SK-N-SH (cell line): ENCODE measurements at regions not wholly inside any gene's neighbourhood (a gene's known extent, or its start where the extent isn't known, plus 50 kb on each side); places are given as distances from the start of the nearest gene placed in this dataset.
A peak's percentile ranks its signal among the peaks of the same experiment; 100 is the strongest.

Experiments
- CTCF ChIA-PET: fragments of 300-600, 350-600 bp; formaldehyde crosslinking; extraction: SDS; loops from one replicate; lab custom pipeline; 2021; lab: Yijun Ruan, JAX
- POLR2A ChIA-PET: fragments of 350-600 bp; sonication (Branson Sonifier 250); formaldehyde crosslinking; extraction: SDS; loops from one replicate; lab custom pipeline; 2020; ENCODE audit warnings: antibody characterized with exemption, inconsistent platforms; lab: Yijun Ruan, JAX
- DNase-seq: peaks from one replicate; pipeline ENCODE4 v3.0.0; 2012
- H2AFZ ChIP-seq: fragments of 200-600 bp; sonication (generic); 2 replicates; pipeline ENCODE4 v1.8.1; 2016; ENCODE audit warnings: antibody characterized with exemption, mild to moderate bottlenecking, low read depth
- H3F3A ChIP-seq: fragments of 200-600 bp; sonication (generic); replicated peaks from 2 replicates; pipeline ENCODE3; 2016; ENCODE audit warnings: antibody characterized with exemption, mild to moderate bottlenecking; ENCODE audit not compliant: insufficient read depth
- H3K27ac ChIP-seq, 2 experiments: fragments of 200-500 bp in 1 of 2; fragments of 200-600 bp in 1 of 2; sonication (Bioruptor generic) in 1 of 2; sonication (generic), shearing (Covaris generic) in 1 of 2; 2 replicates each; pipeline versions ENCODE4 v1.5.1 to v1.6.1; 2014 to 2016; ENCODE audit warnings: low read depth in 2 of 2, inconsistent platforms in 1 of 2, low read length in 1 of 2, mild to moderate bottlenecking in 1 of 2, mixed read lengths in 1 of 2
- H3K27me3 ChIP-seq: fragments of 200-600 bp; sonication (generic), shearing (Covaris generic); 2 replicates; pipeline ENCODE4 v1.6.1; 2016; ENCODE audit warnings: mixed run types; ENCODE audit not compliant: insufficient read depth
- H3K36me3 ChIP-seq, 2 experiments: fragments of 200-500 bp in 1 of 2; fragments of 200-600 bp in 1 of 2; sonication (Bioruptor generic) in 1 of 2; sonication (generic) in 1 of 2; replicated peaks in 1 of 2; 2 replicates each; pipeline versions ENCODE3 to v1.5.1; 2014 to 2016; ENCODE audit warnings: low read length in 1 of 2, mild to moderate bottlenecking in 1 of 2; ENCODE audit not compliant: insufficient read depth in 2 of 2, control insufficient read depth in 1 of 2
- H3K4me1 ChIP-seq, 2 experiments: fragments of 200-500 bp in 1 of 2; fragments of 200-600 bp in 1 of 2; sonication (Bioruptor generic) in 1 of 2; sonication (generic), shearing (Covaris generic) in 1 of 2; 2 replicates each; pipeline versions ENCODE4 v1.5.1 to v1.6.1; 2014 to 2016; ENCODE audit warnings: low read depth in 1 of 2, low read length in 1 of 2, mixed run types in 1 of 2; ENCODE audit not compliant: insufficient read depth in 2 of 2, control insufficient read depth in 1 of 2
- H3K4me2 ChIP-seq: fragments of 200-600 bp; sonication (generic), shearing (Covaris generic); 2 replicates; pipeline ENCODE4 v1.6.1; 2017; ENCODE audit warnings: mixed run types
- H3K4me3 ChIP-seq, 2 experiments: fragments of 200-500 bp in 1 of 2; fragments of 200-600 bp in 1 of 2; sonication (Bioruptor generic) in 1 of 2; sonication (generic), shearing (Covaris generic) in 1 of 2; 2 replicates each; pipeline versions ENCODE4 v1.5.1 to v1.8.1; 2014 to 2016; ENCODE audit warnings: low read depth in 2 of 2, inconsistent platforms in 1 of 2, low read length in 1 of 2, mild to moderate bottlenecking in 1 of 2, mixed read lengths in 1 of 2, moderate library complexity in 1 of 2
- H3K79me2 ChIP-seq: fragments of 200-600 bp; sonication (generic); 2 replicates; pipeline ENCODE4 v1.8.1; 2017; ENCODE audit warnings: mild to moderate bottlenecking; ENCODE audit not compliant: insufficient read depth
- H3K9ac ChIP-seq: fragments of 200-600 bp; sonication (generic); 2 replicates; pipeline ENCODE4 v1.6.1; 2017; ENCODE audit warnings: mixed run types
- H3K9me2 ChIP-seq: fragments of 200-600 bp; sonication (generic); 2 replicates; pipeline ENCODE4 v1.6.1; 2017; ENCODE audit warnings: mixed run types
- H3K9me3 ChIP-seq: fragments of 200-600 bp; sonication (generic); 2 replicates; pipeline ENCODE4 v1.6.1; 2017; ENCODE audit warnings: mixed run types, mild to moderate bottlenecking, moderate library complexity
- H4K20me1 ChIP-seq: fragments of 200-600 bp; sonication (generic); 2 replicates; pipeline ENCODE4 v1.6.1; 2017; ENCODE audit warnings: mild to moderate bottlenecking, mixed run types; ENCODE audit not compliant: insufficient read depth
- CHD2 ChIP-seq: fragments of 150-350 bp; IDR thresholded peaks from 2 replicates; pipeline ENCODE4 v1.6.1; 2018; ENCODE audit warnings: low read length; ENCODE audit not compliant: partially characterized antibody
- CTCF ChIP-seq: fragments of 200-600 bp; sonication (generic); IDR thresholded peaks from 2 replicates; pipeline ENCODE4 v1.6.1; 2017; ENCODE audit warnings: antibody characterized with exemption, mild to moderate bottlenecking, moderate library complexity
- IRF3 ChIP-seq: fragments of 150-350 bp; IDR thresholded peaks from 2 replicates; pipeline ENCODE4 v1.6.1; 2016; ENCODE audit warnings: mild to moderate bottlenecking, low read depth, low read length
- JUND ChIP-seq: IDR thresholded peaks from 2 replicates; pipeline ENCODE4 v1.4.0; 2012
- MAX ChIP-seq: IDR thresholded peaks from 2 replicates; pipeline ENCODE4 v1.4.0; 2012; ENCODE audit warnings: low read depth
- PBX3 ChIP-seq: IDR thresholded peaks from 2 replicates; pipeline ENCODE4; 2012
- RAD21 ChIP-seq: IDR thresholded peaks from 2 replicates; pipeline ENCODE4 v1.6.1; 2012; ENCODE audit warnings: mild to moderate bottlenecking, low read length
- RFX5 ChIP-seq: IDR thresholded peaks from 2 replicates; pipeline ENCODE4 v1.6.1; 2012; ENCODE audit warnings: mild to moderate bottlenecking, improper control_type of control experiment, low read length
- SMC3 ChIP-seq: IDR thresholded peaks from 2 replicates; pipeline ENCODE4 v1.6.1; 2012; ENCODE audit warnings: low read depth, low read length, improper control_type of control experiment
- TEAD4 ChIP-seq: IDR thresholded peaks from 2 replicates; pipeline ENCODE4 v1.4.0; 2012; ENCODE audit warnings: mild to moderate bottlenecking, borderline replicate concordance; ENCODE audit not compliant: insufficient read depth
- USF2 ChIP-seq: fragments of 150-350 bp; IDR thresholded peaks from 2 replicates; pipeline ENCODE4 v1.6.1; 2017; ENCODE audit warnings: antibody characterized with exemption, low read length, low read depth, borderline replicate concordance
- YY1 ChIP-seq: IDR thresholded peaks from 2 replicates; pipeline ENCODE4 v1.4.0; 2012; ENCODE audit warnings: low read depth, mild to moderate bottlenecking
- WGBS: methylation state at CpG from one replicate; pipeline ENCODE4 v1.1.6; 2017; ENCODE audit warnings: low lambda C conversion rate; 5-methylcytosine and 5-hydroxymethylcytosine counted together

GRCh38 chr7:97381815-97382554 lies 264.5 kb downstream of the SDHAF3 start:
- DNase-seq: no peak
- H3K9ac ChIP-seq: no peak overlapping the region
- H3K4me3 ChIP-seq: no peak overlapping the region
- 0 out of 2 replicates have a peak, but pooled peaks have one; percentile 4 for TF ChIP-seq RAD21
- no peak for TF ChIP-seq JUND
- peak; percentile 27 for TF ChIP-seq CTCF
- TF ChIP-seq, all 33 proteins: peak for 2
- Histone ChIP-seq H3K79me2 (no peaks in the 10 kb centered on the region), H3K27ac (no peak overlapping the region), H3K9me3 (no peaks in the 10 kb centered on the region), H3K4me2 (no peak overlapping the region), H4K20me1 (no peaks in the 10 kb centered on the region), H2AFZ (no peak overlapping the region), H3K27me3 (no peaks in the 10 kb centered on the region; the same call in 1 of the 2 replicates), H3F3A (no peaks in the 10 kb centered on the region), H3K36me3 (no peaks in the 10 kb centered on the region), H3K4me1 (no peaks in the 10 kb centered on the region), H3K9me2 (no peaks in the 10 kb centered on the region)
- ChIA-PET CTCF (interaction anchor here (1.1 to 1.2 kb wide), 4 partner anchors 20 to 639 kb away, joined by 3 read pairs; no protein-coding TSS in a partner anchor), POLR2A (no interaction called here)
- 5% methylated on average over 4 of the region's 4 CpGs for WGBS

GRCh38 chr7:97390052-97390451 lies 272.6 kb downstream of the SDHAF3 start:
- H3K4me3 ChIP-seq: no peak overlapping the region
- no peak overlapping the region for H3K9ac ChIP-seq
- WGBS: 4% methylated on average over 6 of the region's 6 CpGs
- no peaks in the 10 kb centered on the region for H3K9me2 ChIP-seq
- DNase-seq: no peak
- H3K27me3 ChIP-seq: no peaks in the 10 kb centered on the region
- H3K27ac ChIP-seq: no peak overlapping the region
- ChIA-PET CTCF (interaction anchor here (1.4 kb wide), 1 partner anchor 15 kb away, joined by 3 read pairs; no protein-coding TSS in a partner anchor), POLR2A (no interaction called here)
- no peaks in the 10 kb centered on the region for H3K79me2 ChIP-seq
- H3K4me2 ChIP-seq: no peak overlapping the region
- H3K9me3 ChIP-seq: no peaks in the 10 kb centered on the region
- no peak for TF ChIP-seq PBX3
- TF ChIP-seq CHD2: no peak
- no peak for TF ChIP-seq SMC3
- TF ChIP-seq RAD21: no peak
- no peak for TF ChIP-seq IRF3
- TF ChIP-seq USF2: no peak
- TF ChIP-seq TEAD4: no peak
- TF ChIP-seq YY1: no peak
- no peak for TF ChIP-seq MAX
- TF ChIP-seq JUND: no peak
- TF ChIP-seq RFX5: no peak
- H4K20me1 ChIP-seq: no peaks in the 10 kb centered on the region
- no peaks in the 10 kb centered on the region for H3K36me3 ChIP-seq
- no peak overlapping the region for H2AFZ ChIP-seq
- H3F3A ChIP-seq: peaks cover 4% of the 10 kb centered on the region
- H3K4me1 ChIP-seq: no peaks in the 10 kb centered on the region
